NCI-H510A treated with DMSO at 0.1 percent for 48 hours (cell line): ENCODE measurements at regions not wholly inside any gene's neighbourhood (a gene's known extent, or its start where the extent isn't known, plus 50 kb on each side); places are given as distances from the start of the nearest gene placed in this dataset.

Source experiments
- DNase-seq: peaks from one replicate; lab custom pipeline; 2025; lab: John Stamatoyannopoulos, UW

GRCh38 chr3:65231544-65231943 lies 543.7 kb upstream of the ADAMTS9 start:
- no peak for DNase-seq

- DNase-seq, result no peak
Observed at GRCh38 chr3:65230261-65231139, 542.7 kb upstream of the ADAMTS9 start.

GRCh38 chr3:65226287-65226686 lies 538.5 kb upstream of the ADAMTS9 start:
- DNase-seq, result no peak

GRCh38 chr3:65210026-65210814 lies 522.4 kb upstream of the ADAMTS9 start:
- no peak for DNase-seq

- no peak for DNase-seq
Observed at GRCh38 chr3:65202395-65202794, 514.6 kb upstream of the ADAMTS9 start.

- no peak for DNase-seq
Observed at GRCh38 chr3:65201926-65202325, 514.1 kb upstream of the ADAMTS9 start.

- no peak for DNase-seq
Observed at GRCh38 chr3:65200310-65200970, 512.6 kb upstream of the ADAMTS9 start.

- DNase-seq, result no peak
Observed at GRCh38 chr3:65196663-65197062, 508.9 kb upstream of the ADAMTS9 start.

GRCh38 chr3:65195211-65196006 lies 507.6 kb upstream of the ADAMTS9 start:
- no peak for DNase-seq

- DNase-seq, result no peak
Observed at GRCh38 chr3:65194744-65195143, 506.9 kb upstream of the ADAMTS9 start.

- DNase-seq, result no peak
Observed at GRCh38 chr3:65194047-65194714, 506.4 kb upstream of the ADAMTS9 start.

- no peak for DNase-seq
Observed at GRCh38 chr3:65193531-65193930, 505.7 kb upstream of the ADAMTS9 start.

GRCh38 chr3:65190111-65190510 lies 502.3 kb upstream of the ADAMTS9 start:
- no peak for DNase-seq

- no peak for DNase-seq
Observed at GRCh38 chr3:65186268-65186667, 498.5 kb upstream of the ADAMTS9 start.

GRCh38 chr3:65182682-65183081 lies 494.9 kb upstream of the ADAMTS9 start:
- no peak for DNase-seq

GRCh38 chr3:65182085-65182484 lies 494.3 kb upstream of the ADAMTS9 start:
- DNase-seq, result no peak

GRCh38 chr3:65181391-65181871 lies 493.6 kb upstream of the ADAMTS9 start:
- DNase-seq, result no peak

- DNase-seq, result no peak
Observed at GRCh38 chr3:65178703-65179102, 490.9 kb upstream of the ADAMTS9 start.

GRCh38 chr3:65177960-65178376 lies 490.2 kb upstream of the ADAMTS9 start:
- no peak for DNase-seq

GRCh38 chr3:65174713-65175112 lies 486.9 kb upstream of the ADAMTS9 start:
- DNase-seq, result no peak

GRCh38 chr3:65173841-65174240 lies 486.0 kb upstream of the ADAMTS9 start:
- no peak for DNase-seq
